Spleen (tissue), 11 donors: ENCODE measurements at regions not wholly inside any gene's neighbourhood (a gene's known extent, or its start where the extent isn't known, plus 50 kb on each side); places are given as distances from the start of the nearest gene placed in this dataset.
"Not testable (repeated sequence)": the region's sequence is repeated elsewhere in the genome, so short reads cannot be mapped to it uniquely, and the experiment has no call there.

Experiments used
- DNase-seq: peaks from one replicate; pipeline ENCODE4 v3.0.0-alpha.2; 2020
- H3K27ac ChIP-seq, 8 donors: fragments of 200-600 bp; sonication (generic) in 7 of 8; 1 replicate in 4 of 8; 2 replicates in 4 of 8; pipeline versions ENCODE4 v1.5.0 to v1.8.0; 2016 to 2021; ENCODE audit warnings: inconsistent platforms in 4 of 8, mild to moderate bottlenecking in 4 of 8, moderate library complexity in 1 of 8
- H3K27me3 ChIP-seq, 7 donors: fragments of 200-600 bp; sonication (generic) in 6 of 7; replicated peaks in 1 of 7; 1 replicate in 4 of 7; 2 replicates in 3 of 7; pipeline versions ENCODE4 v1.5.0 to v1.8.0; 2016 to 2021; ENCODE audit warnings: inconsistent platforms in 3 of 7, mild to moderate bottlenecking in 1 of 7
- H3K36me3 ChIP-seq, 6 donors: fragments of 200-600 bp; sonication (generic) in 5 of 6; 1 replicate in 4 of 6; 2 replicates in 2 of 6; pipeline versions ENCODE4 v1.5.0 to v1.8.0; 2016 to 2021; ENCODE audit warnings: inconsistent platforms in 2 of 6
- H3K4me1 ChIP-seq, 6 donors: fragments of 200-600 bp; sonication (generic) in 5 of 6; 1 replicate in 3 of 6; 2 replicates in 3 of 6; pipeline versions ENCODE4 v1.5.0 to v1.8.0; 2016 to 2021; ENCODE audit warnings: inconsistent platforms in 3 of 6
- H3K4me3 ChIP-seq, 8 donors: fragments of 200-600 bp; sonication (generic) in 7 of 8; 1 replicate in 4 of 8; 2 replicates in 4 of 8; pipeline versions ENCODE4 v1.5.0 to v1.8.0; 2016 to 2021; ENCODE audit warnings: inconsistent platforms in 4 of 8, mild to moderate bottlenecking in 4 of 8, moderate library complexity in 2 of 8
- H3K9me3 ChIP-seq, 8 donors: fragments of 200-600 bp; sonication (generic) in 7 of 8; 1 replicate in 4 of 8; 2 replicates in 4 of 8; pipeline versions ENCODE4 v1.5.0 to v1.8.0; 2016 to 2021; ENCODE audit warnings: inconsistent platforms in 4 of 8
- CTCF ChIP-seq, 11 experiments: fragments of 200-600 bp in 7 of 11; fragments of 450-650 bp in 4 of 11; sonication (generic) in 4 of 11; IDR thresholded peaks in 8 of 11; conservative IDR thresholded peaks in 3 of 11; 1 replicate in 7 of 11; 2 replicates in 4 of 11; pipeline versions ENCODE4 v1.4.0 to v1.8.0; 2016 to 2021; ENCODE audit warnings: antibody characterized with exemption in 11 of 11, inconsistent platforms in 4 of 11, mild to moderate bottlenecking in 1 of 11
- POLR2A ChIP-seq, 3 donors: fragments of 450-650 bp; IDR thresholded peaks; one replicate each; pipeline ENCODE4 v1.5.1; 2017; ENCODE audit warnings: antibody characterized with exemption in 3 of 3, mild to moderate bottlenecking in 1 of 3
- POLR2AphosphoS5 ChIP-seq, 3 donors: sonication (generic); formaldehyde crosslinking; IDR thresholded peaks; one replicate each; pipeline ENCODE4 v1.5.1; 2017; ENCODE audit warnings: antibody characterized with exemption in 3 of 3
- WGBS, 5 donors: extraction: QIAGEN DNeasy Blood & Tissue Kit in 3 of 5; methylation state at CpG; one replicate each; pipeline versions ENCODE4 v1.1.5 to v1.1.7; 2013 to 2018; 5-methylcytosine and 5-hydroxymethylcytosine counted together
- intact Hi-C: fragments of 100-400 bp; cut with DNase I; formaldehyde crosslinking; loops from one replicate; pipeline ENCODE4 v1.15.0; 2023; ENCODE audit warnings: low total_unique reads
- donor health status: healthy with polysubstance abuse.
- donor health status: DM: no; HTN: no; CAD: no; lungs with moderate emphysema.
- donor health status: DM: no; HTN: no; CAD: no.
- donor health status: Bipolar disorder and iron deficiency.
- donor health status: healthy.
- donor health status: DM: no; HTN: no; CAD: no.
- donor health status: DM: yes; HTN: yes; CAD: no.

DNA sequence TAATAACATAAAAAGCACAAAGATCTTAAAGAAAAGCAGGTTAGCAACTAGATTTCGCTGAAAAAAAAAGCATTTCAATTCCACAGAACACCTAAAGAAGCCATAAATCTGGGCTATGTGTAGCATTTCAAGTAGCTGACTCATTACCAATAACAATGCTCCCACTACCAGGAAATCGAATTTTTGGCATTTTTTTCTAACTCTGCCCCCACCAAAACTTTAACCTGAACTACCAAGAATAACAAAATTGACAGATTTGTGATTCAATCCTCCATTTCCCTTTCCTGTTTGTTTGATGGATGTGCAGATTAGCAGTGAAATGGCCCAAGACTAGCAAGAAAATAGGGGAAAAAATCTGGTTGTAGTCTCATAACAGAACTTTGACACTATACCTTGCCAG lies 180.2 kb downstream of the RASEF start:
- WGBS, 5 donors, result 38 to 56% (median 39%) methylated on average over 2 of the region's 2 CpGs
- no peak for TF ChIP-seq POLR2AphosphoS5 (IDR thresholded peaks at IDR 0.05)
- no peak for TF ChIP-seq POLR2A (IDR thresholded peaks at IDR 0.05)
- no peak for TF ChIP-seq CTCF (IDR thresholded peaks at IDR 0.05 in 8 of 11, conservative IDR thresholded peaks at IDR 0.05 in 3 of 11)
- H3K4me1 ChIP-seq, result no peaks in the 10 kb centered on the region
- H3K36me3 ChIP-seq, result no peaks in the 10 kb centered on the region
- no peaks in the 10 kb centered on the region for H3K9me3 ChIP-seq
- H3K4me3 ChIP-seq, result no peak overlapping the region
- DNase-seq, result no peak
- intact Hi-C loops, result no loop called here
- H3K27me3 ChIP-seq, result no peaks in the 10 kb centered on the region
- no peak overlapping the region for H3K27ac ChIP-seq

- no peaks in the 10 kb centered on the region for H3K4me1 ChIP-seq
- intact Hi-C loops, result no loop called here
- H3K27me3 ChIP-seq, result no peaks in the 10 kb centered on the region
- no peak for TF ChIP-seq CTCF (IDR thresholded peaks at IDR 0.05 in 8 of 11, conservative IDR thresholded peaks at IDR 0.05 in 3 of 11)
- no peak overlapping the region for H3K4me3 ChIP-seq
- H3K9me3 ChIP-seq, result no peaks in the 10 kb centered on the region
- WGBS, 5 donors, result 86 to 94% (median 89%) methylated on average over 3 of the region's 3 CpGs
- no peak overlapping the region for H3K27ac ChIP-seq
- H3K36me3 ChIP-seq, result no peaks in the 10 kb centered on the region
- DNase-seq, result no peak
Measured at GRCh38 chr9:82883436-82883835, 179.5 kb downstream of the RASEF start.

DNA sequence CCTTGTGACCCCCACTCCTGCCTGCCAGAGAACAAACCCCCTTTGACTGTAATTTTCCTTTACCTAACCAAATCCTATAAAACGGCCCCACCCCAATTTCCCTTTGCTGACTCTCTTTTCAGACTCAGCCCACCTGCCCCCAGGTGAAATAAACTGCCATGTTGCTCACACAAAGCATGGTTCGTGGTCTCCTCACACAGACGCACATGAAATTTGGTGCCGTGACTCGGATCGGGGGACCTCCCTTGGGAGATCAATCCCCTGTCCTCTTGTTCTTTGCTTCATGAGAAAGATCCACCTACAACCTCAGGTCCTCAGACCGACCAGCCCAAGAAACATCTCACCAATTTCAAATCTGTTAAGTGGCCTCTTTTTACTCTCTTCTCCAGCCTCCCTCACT lies 179.0 kb downstream of the RASEF start:
- H3K4me1 ChIP-seq, intact Hi-C loops: not testable (repeated sequence)
- 80 to 93% (median 86%) methylated on average over 7 of the region's 7 CpGs for WGBS, 5 donors

GRCh38 chr9:82890401-82890800 lies 172.5 kb downstream of the RASEF start:
- TF ChIP-seq POLR2A (IDR thresholded peaks at IDR 0.05) (no peak), CTCF (IDR thresholded peaks at IDR 0.05 in 8 of 11, conservative IDR thresholded peaks at IDR 0.05 in 3 of 11) (no peak), POLR2AphosphoS5 (IDR thresholded peaks at IDR 0.05) (no peak)
- Histone ChIP-seq H3K9me3 (no peaks in the 10 kb centered on the region), H3K27ac (no peak overlapping the region), H3K4me1 (no peaks in the 10 kb centered on the region), H3K4me3 (no peak overlapping the region), H3K27me3 (no peaks in the 10 kb centered on the region), H3K36me3 (peaks cover 0 to 2% (median 0%) of the 10 kb centered on the region in 6 donors)
- WGBS, 5 donors, result 72 to 88% (median 77%) methylated on average over 4 of the region's 4 CpGs
- intact Hi-C loops, result no loop called here
- no peak for DNase-seq

More for the DNA sequence above, 179.0 kb downstream of the RASEF start:
- H3K9me3 ChIP-seq, H3K27ac ChIP-seq, H3K36me3 ChIP-seq, DNase-seq, H3K27me3 ChIP-seq, H3K4me3 ChIP-seq: not testable (repeated sequence)

GRCh38 chr9:82890865-82891264 lies 172.1 kb downstream of the RASEF start:
- H3K9me3 ChIP-seq, result no peaks in the 10 kb centered on the region
- intact Hi-C loops, result no loop called here
- TF ChIP-seq POLR2A (IDR thresholded peaks at IDR 0.05), result no peak
- no peak for TF ChIP-seq CTCF (IDR thresholded peaks at IDR 0.05 in 8 of 11, conservative IDR thresholded peaks at IDR 0.05 in 3 of 11)
- no peak for TF ChIP-seq POLR2AphosphoS5 (IDR thresholded peaks at IDR 0.05)
- DNase-seq, result no peak
- peaks cover 0 to 2% (median 0%) of the 10 kb centered on the region in 6 donors for H3K36me3 ChIP-seq
- no peak overlapping the region for H3K4me3 ChIP-seq
- no peaks in the 10 kb centered on the region for H3K27me3 ChIP-seq
- no peak overlapping the region for H3K27ac ChIP-seq
- H3K4me1 ChIP-seq, result no peaks in the 10 kb centered on the region
